Adrenal gland (tissue), 5 donors: ENCODE measurements at regions not wholly inside any gene's neighbourhood (a gene's known extent, or its start where the extent isn't known, plus 50 kb on each side); places are given as distances from the start of the nearest gene placed in this dataset.

Experiments used
- POLR2A ChIP-seq, 2 donors: fragments of 450-650 bp; IDR thresholded peaks; one replicate each; pipeline ENCODE4 v1.6.1; 2017; ENCODE audit warnings: antibody characterized with exemption in 2 of 2, mild to moderate bottlenecking in 2 of 2, moderate library complexity in 1 of 2
- TF ChIP-seq, protein P1 (sequence below), 6 experiments: fragments of 450-650 bp in 4 of 6; fragments of 200-600 bp in 2 of 6; sonication (generic) in 1 of 6; IDR thresholded peaks; 1 replicate in 5 of 6; 2 replicates in 1 of 6; pipeline versions ENCODE4 v1.5.1 to v1.8.0; 2016 to 2021; ENCODE audit warnings: antibody characterized with exemption in 6 of 6, mild to moderate bottlenecking in 2 of 6, moderate library complexity in 1 of 6
- donor health status: DM: no; HTN: no; CAD: no.

GRCh38 chr1:94680039-94680377 lies 138.4 kb upstream of the F3 start:
- TF ChIP-seq, protein P1, sequence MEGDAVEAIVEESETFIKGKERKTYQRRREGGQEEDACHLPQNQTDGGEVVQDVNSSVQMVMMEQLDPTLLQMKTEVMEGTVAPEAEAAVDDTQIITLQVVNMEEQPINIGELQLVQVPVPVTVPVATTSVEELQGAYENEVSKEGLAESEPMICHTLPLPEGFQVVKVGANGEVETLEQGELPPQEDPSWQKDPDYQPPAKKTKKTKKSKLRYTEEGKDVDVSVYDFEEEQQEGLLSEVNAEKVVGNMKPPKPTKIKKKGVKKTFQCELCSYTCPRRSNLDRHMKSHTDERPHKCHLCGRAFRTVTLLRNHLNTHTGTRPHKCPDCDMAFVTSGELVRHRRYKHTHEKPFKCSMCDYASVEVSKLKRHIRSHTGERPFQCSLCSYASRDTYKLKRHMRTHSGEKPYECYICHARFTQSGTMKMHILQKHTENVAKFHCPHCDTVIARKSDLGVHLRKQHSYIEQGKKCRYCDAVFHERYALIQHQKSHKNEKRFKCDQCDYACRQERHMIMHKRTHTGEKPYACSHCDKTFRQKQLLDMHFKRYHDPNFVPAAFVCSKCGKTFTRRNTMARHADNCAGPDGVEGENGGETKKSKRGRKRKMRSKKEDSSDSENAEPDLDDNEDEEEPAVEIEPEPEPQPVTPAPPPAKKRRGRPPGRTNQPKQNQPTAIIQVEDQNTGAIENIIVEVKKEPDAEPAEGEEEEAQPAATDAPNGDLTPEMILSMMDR (IDR thresholded peaks at IDR 0.05) = no peak
- no peak for TF ChIP-seq POLR2A (IDR thresholded peaks at IDR 0.05)
